BJ (cell line): ENCODE measurements at regions not wholly inside any gene's neighbourhood (a gene's known extent, or its start where the extent isn't known, plus 50 kb on each side); places are given as distances from the start of the nearest gene placed in this dataset.
A peak's percentile ranks its signal among the peaks of the same experiment; 100 is the strongest.
"Not testable (repeated sequence)": the region's sequence is repeated elsewhere in the genome, so short reads cannot be mapped to it uniquely, and the experiment has no call there.

ENCODE experiments used
- CTCF ChIA-PET: fragments of 350-600 bp; formaldehyde crosslinking; extraction: SDS; loops from one replicate; lab custom pipeline; 2021; ENCODE audit warnings: antibody characterized with exemption, inconsistent platforms; lab: Yijun Ruan, JAX
- POLR2A ChIA-PET: fragments of 300-600 bp; sonication (Branson Sonifier 250); formaldehyde crosslinking; extraction: SDS; loops from one replicate; lab custom pipeline; 2021; ENCODE audit warnings: antibody characterized with exemption; lab: Charles Lee
- DNase-seq: peaks from one replicate; pipeline ENCODE4 v3.0.0-alpha.2; 2011; ENCODE audit warnings: low read depth
- H3K27me3 ChIP-seq: 2 replicates; pipeline ENCODE4 v1.6.0; 2011; ENCODE audit warnings: low read length; ENCODE audit not compliant: control insufficient read depth, insufficient read depth
- H3K36me3 ChIP-seq: 2 replicates; pipeline ENCODE4 v1.5.1; 2011; ENCODE audit warnings: low read length; ENCODE audit not compliant: control insufficient read depth, insufficient read depth
- H3K4me3 ChIP-seq: 2 replicates; pipeline ENCODE4 v1.5.1; 2011; ENCODE audit warnings: low read depth, mild to moderate bottlenecking, control low read depth, low read length
- CTCF ChIP-seq: IDR thresholded peaks from 2 replicates; pipeline ENCODE4 v1.5.1; 2011; ENCODE audit warnings: low read depth, mild to moderate bottlenecking, control low read depth, inconsistent platforms, low read length, moderate library complexity; ENCODE audit not compliant: insufficient read depth

GRCh38 chr13:37475966-37476365, 122.6 kb downstream of the POSTN start:
- Histone ChIP-seq H3K4me3 (no peak overlapping the region), H3K27me3 (no peaks in the 10 kb centered on the region), H3K36me3 (no peaks in the 10 kb centered on the region)
- ChIA-PET POLR2A (no interaction called here), CTCF (no interaction called here)
- TF ChIP-seq CTCF, result no peak
- DNase-seq, result no peak

GRCh38 chr13:37475151-37475550, 123.4 kb downstream of the POSTN start:
- TF ChIP-seq CTCF, result no peak
- CTCF ChIA-PET, result interaction anchor here (1.4 kb wide), 1 partner anchor 54 kb away, joined by 3 read pairs; no protein-coding TSS in a partner anchor
- DNase-seq, result no peak
- POLR2A ChIA-PET, result no interaction called here
- Histone ChIP-seq H3K27me3 (no peaks in the 10 kb centered on the region), H3K36me3 (no peaks in the 10 kb centered on the region), H3K4me3 (no peak overlapping the region)

- ChIA-PET POLR2A (no interaction called here), CTCF (no interaction called here)
- TF ChIP-seq CTCF, result 0 out of 2 replicates have a peak, but pooled peaks have one; percentile 8
- H3K4me3 ChIP-seq, result no peak overlapping the region
- DNase-seq, result no peak
- no peaks in the 10 kb centered on the region for H3K36me3 ChIP-seq
- H3K27me3 ChIP-seq, result no peaks in the 10 kb centered on the region
Observed at GRCh38 chr13:37473035-37473434, 125.5 kb downstream of the POSTN start.

GRCh38 chr13:37472266-37472665, 126.3 kb downstream of the POSTN start:
- DNase-seq, CTCF ChIA-PET, H3K4me3 ChIP-seq, POLR2A ChIA-PET, H3K27me3 ChIP-seq, H3K36me3 ChIP-seq: not testable (repeated sequence)

GRCh38 chr13:37460166-37460565, 138.4 kb downstream of the POSTN start:
- no peaks in the 10 kb centered on the region for H3K36me3 ChIP-seq
- CTCF ChIA-PET, result no interaction called here
- H3K27me3 ChIP-seq, result no peaks in the 10 kb centered on the region
- H3K4me3 ChIP-seq, result no peak overlapping the region
- peak; percentile 52 for DNase-seq
- POLR2A ChIA-PET, result no interaction called here
- TF ChIP-seq CTCF, result no peak

GRCh38 chr13:37457612-37458011, 141.0 kb downstream of the POSTN start:
- Histone ChIP-seq H3K27me3 (no peaks in the 10 kb centered on the region), H3K4me3 (no peak overlapping the region), H3K36me3 (no peaks in the 10 kb centered on the region)
- no peak for DNase-seq
- no peak for TF ChIP-seq CTCF
- ChIA-PET CTCF (interaction anchor here (0.6 kb wide), 1 partner anchor 896 kb away, joined by 3 read pairs; no protein-coding TSS in a partner anchor), POLR2A (no interaction called here)
